Fibroblast of pulmonary artery (primary cell): ENCODE measurements at regions not wholly inside any gene's neighbourhood (a gene's known extent, or its start where the extent isn't known, plus 50 kb on each side); places are given as distances from the start of the nearest gene placed in this dataset.

ENCODE experiments used
- DNase-seq: peaks from one replicate; pipeline ENCODE4 v3.0.0-alpha.2; 2010; ENCODE audit warnings: low read depth
- H3K4me3 ChIP-seq: replicated peaks from 2 replicates; pipeline ENCODE4 v1.5.1; 2011; ENCODE audit warnings: low read depth, mild to moderate bottlenecking, control low read depth, low read length, moderate library complexity
- TF ChIP-seq, protein P1 (sequence below): IDR thresholded peaks from 2 replicates; pipeline ENCODE4 v1.5.1; 2011; ENCODE audit warnings: mild to moderate bottlenecking, control low read depth, low read length, inconsistent platforms; ENCODE audit errors: missing control alignments

GRCh38 chr4:127113844-127114362 lies 518.9 kb upstream of the INTU start:
- TF ChIP-seq, protein P1, sequence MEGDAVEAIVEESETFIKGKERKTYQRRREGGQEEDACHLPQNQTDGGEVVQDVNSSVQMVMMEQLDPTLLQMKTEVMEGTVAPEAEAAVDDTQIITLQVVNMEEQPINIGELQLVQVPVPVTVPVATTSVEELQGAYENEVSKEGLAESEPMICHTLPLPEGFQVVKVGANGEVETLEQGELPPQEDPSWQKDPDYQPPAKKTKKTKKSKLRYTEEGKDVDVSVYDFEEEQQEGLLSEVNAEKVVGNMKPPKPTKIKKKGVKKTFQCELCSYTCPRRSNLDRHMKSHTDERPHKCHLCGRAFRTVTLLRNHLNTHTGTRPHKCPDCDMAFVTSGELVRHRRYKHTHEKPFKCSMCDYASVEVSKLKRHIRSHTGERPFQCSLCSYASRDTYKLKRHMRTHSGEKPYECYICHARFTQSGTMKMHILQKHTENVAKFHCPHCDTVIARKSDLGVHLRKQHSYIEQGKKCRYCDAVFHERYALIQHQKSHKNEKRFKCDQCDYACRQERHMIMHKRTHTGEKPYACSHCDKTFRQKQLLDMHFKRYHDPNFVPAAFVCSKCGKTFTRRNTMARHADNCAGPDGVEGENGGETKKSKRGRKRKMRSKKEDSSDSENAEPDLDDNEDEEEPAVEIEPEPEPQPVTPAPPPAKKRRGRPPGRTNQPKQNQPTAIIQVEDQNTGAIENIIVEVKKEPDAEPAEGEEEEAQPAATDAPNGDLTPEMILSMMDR, result no peak
- H3K4me3 ChIP-seq, result no peak overlapping the region
- DNase-seq, result no peak

DNA sequence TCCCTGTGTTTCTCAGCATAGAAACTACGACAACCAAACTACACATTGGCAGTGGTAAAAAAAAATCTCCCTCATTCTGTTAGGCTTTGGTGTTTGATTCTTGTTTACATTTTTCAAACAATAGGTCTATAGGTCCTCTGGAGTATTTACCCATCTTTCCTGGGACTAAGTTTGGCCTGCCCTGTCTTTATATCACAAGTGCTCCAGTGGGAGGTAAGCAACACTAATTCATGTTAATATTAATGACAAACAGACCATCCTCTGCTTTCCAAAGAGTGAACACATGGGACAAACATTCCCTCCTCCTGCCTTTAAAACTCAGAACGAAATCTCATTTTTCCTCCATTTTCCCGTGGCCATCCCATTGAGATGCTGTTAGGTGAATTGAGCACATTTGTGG lies 514.1 kb upstream of the INTU start:
- no peak for DNase-seq
- TF ChIP-seq, protein P1, result no peak

GRCh38 chr4:127120441-127121090 lies 512.2 kb upstream of the INTU start:
- H3K4me3 ChIP-seq, result no peak overlapping the region
- DNase-seq, result no peak
- TF ChIP-seq, protein P1, result no peak

More for the DNA sequence above, 514.1 kb upstream of the INTU start:
- H3K4me3 ChIP-seq, result no peak overlapping the region

DNA sequence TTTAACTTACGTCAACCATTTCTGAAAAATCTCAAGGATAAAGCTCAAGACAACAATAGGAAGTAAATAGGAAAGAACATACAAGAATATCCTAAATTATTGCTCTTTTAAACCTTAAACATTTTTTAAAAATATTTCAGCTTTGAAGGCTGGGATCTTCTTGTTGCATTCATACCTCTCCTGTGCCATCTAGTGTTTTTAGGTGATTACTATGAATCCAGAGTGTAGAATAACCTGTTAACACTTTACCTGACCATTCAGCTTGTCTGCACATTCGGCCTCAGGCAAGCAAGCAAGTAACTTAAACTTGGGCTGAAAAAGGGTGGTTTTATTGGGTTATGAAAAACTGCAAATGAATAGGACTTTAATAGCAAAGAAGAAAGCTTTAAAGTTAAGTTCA lies 507.8 kb upstream of the INTU start:
- TF ChIP-seq, protein P1, result no peak
- peak; percentile 19 for DNase-seq
- H3K4me3 ChIP-seq, result no peak overlapping the region

DNA sequence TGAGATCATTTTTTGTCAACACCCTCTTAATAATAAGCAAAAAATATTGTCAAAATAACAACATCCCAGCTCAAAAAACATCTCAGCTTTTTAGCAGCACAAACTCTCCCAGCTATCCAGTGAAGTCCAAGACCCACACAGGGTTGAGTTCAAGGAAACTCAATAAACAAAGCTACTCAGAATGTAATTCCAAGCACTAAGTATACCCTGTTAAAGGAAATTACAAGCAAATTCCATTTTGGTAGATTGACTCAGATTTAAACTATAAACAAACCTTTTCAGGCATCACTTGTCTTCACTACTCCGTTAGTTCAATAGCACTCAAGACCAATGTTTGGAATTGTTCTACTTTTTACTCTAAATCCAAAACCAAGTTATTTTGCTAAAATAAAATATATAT lies 506.0 kb upstream of the INTU start:
- no peak for DNase-seq
- no peak overlapping the region for H3K4me3 ChIP-seq
- TF ChIP-seq, protein P1, result no peak

- TF ChIP-seq, protein P1, result no peak
- no peak for DNase-seq
- no peak overlapping the region for H3K4me3 ChIP-seq
Observed at GRCh38 chr4:127131527-127131926, 501.2 kb upstream of the INTU start.

GRCh38 chr4:127134490-127134889 lies 498.3 kb upstream of the INTU start:
- DNase-seq, result no peak
- no peak overlapping the region for H3K4me3 ChIP-seq
- TF ChIP-seq, protein P1, result no peak
